WTC11 (cell line): ENCODE measurements at regions not wholly inside any gene's neighbourhood (a gene's known extent, or its start where the extent isn't known, plus 50 kb on each side); places are given as distances from the start of the nearest gene placed in this dataset.

Experiments
- CTCF ChIP-seq: fragments of 200-600 bp; IDR thresholded peaks from 2 replicates; pipeline ENCODE4 v1.8.0; 2022; ENCODE audit warnings: antibody characterized with exemption
- E2F1 ChIP-seq: sonication (generic); formaldehyde crosslinking; IDR thresholded peaks from 2 replicates; pipeline ENCODE4 v1.8.0; 2022; ENCODE audit warnings: mild to moderate bottlenecking, missing genetic modification reagents
- JAZF1 ChIP-seq: fragments of 250-450 bp; sonication (Bioruptor Pico); IDR thresholded peaks from 2 replicates; pipeline ENCODE4 v1.9.0; 2021; ENCODE audit warnings: moderate library complexity, mild to moderate bottlenecking, inconsistent platforms
- SP1 ChIP-seq: sonication (generic); formaldehyde crosslinking; conservative IDR thresholded peaks from 2 replicates; pipeline ENCODE4 v1.8.1; 2022; ENCODE audit warnings: missing genetic modification reagents
- TF ChIP-seq, protein P1 (sequence below): sonication (generic); formaldehyde crosslinking; IDR thresholded peaks from 2 replicates; pipeline ENCODE4 v1.8.0; 2022; ENCODE audit warnings: mild to moderate bottlenecking, missing genetic modification reagents
- TF ChIP-seq, protein P2 (sequence below): sonication (generic); formaldehyde crosslinking; IDR thresholded peaks from 2 replicates; pipeline ENCODE4 v1.8.0; 2022; ENCODE audit warnings: missing genetic modification reagents
- TF ChIP-seq, protein P3 (sequence below): sonication (generic); formaldehyde crosslinking; IDR thresholded peaks from 2 replicates; pipeline ENCODE4 v1.8.1; 2023; ENCODE audit warnings: mild to moderate bottlenecking, missing genetic modification reagents

GRCh38 chr16:75837681-75838080 is 111.4 kb upstream of the CPHXL start:
- TF ChIP-seq, protein P1, sequence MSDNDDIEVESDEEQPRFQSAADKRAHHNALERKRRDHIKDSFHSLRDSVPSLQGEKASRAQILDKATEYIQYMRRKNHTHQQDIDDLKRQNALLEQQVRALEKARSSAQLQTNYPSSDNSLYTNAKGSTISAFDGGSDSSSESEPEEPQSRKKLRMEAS: no peak
- TF ChIP-seq JAZF1 (CRISPR knock-in tag): no peak
- TF ChIP-seq, protein P2, sequence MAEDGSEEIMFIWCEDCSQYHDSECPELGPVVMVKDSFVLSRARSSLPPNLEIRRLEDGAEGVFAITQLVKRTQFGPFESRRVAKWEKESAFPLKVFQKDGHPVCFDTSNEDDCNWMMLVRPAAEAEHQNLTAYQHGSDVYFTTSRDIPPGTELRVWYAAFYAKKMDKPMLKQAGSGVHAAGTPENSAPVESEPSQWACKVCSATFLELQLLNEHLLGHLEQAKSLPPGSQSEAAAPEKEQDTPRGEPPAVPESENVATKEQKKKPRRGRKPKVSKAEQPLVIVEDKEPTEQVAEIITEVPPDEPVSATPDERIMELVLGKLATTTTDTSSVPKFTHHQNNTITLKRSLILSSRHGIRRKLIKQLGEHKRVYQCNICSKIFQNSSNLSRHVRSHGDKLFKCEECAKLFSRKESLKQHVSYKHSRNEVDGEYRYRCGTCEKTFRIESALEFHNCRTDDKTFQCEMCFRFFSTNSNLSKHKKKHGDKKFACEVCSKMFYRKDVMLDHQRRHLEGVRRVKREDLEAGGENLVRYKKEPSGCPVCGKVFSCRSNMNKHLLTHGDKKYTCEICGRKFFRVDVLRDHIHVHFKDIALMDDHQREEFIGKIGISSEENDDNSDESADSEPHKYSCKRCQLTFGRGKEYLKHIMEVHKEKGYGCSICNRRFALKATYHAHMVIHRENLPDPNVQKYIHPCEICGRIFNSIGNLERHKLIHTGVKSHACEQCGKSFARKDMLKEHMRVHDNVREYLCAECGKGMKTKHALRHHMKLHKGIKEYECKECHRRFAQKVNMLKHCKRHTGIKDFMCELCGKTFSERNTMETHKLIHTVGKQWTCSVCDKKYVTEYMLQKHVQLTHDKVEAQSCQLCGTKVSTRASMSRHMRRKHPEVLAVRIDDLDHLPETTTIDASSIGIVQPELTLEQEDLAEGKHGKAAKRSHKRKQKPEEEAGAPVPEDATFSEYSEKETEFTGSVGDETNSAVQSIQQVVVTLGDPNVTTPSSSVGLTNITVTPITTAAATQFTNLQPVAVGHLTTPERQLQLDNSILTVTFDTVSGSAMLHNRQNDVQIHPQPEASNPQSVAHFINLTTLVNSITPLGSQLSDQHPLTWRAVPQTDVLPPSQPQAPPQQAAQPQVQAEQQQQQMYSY (CRISPR knock-in tag): no peak
- TF ChIP-seq CTCF: no peak
- TF ChIP-seq, protein P3, sequence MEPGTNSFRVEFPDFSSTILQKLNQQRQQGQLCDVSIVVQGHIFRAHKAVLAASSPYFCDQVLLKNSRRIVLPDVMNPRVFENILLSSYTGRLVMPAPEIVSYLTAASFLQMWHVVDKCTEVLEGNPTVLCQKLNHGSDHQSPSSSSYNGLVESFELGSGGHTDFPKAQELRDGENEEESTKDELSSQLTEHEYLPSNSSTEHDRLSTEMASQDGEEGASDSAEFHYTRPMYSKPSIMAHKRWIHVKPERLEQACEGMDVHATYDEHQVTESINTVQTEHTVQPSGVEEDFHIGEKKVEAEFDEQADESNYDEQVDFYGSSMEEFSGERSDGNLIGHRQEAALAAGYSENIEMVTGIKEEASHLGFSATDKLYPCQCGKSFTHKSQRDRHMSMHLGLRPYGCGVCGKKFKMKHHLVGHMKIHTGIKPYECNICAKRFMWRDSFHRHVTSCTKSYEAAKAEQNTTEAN (CRISPR knock-in tag): no peak
- no peak for TF ChIP-seq SP1 (CRISPR knock-in tag)
- TF ChIP-seq E2F1 (CRISPR knock-in tag): no peak
